ENCODE measurements at regions not wholly inside any gene's neighbourhood (a gene's known extent, or its start where the extent isn't known, plus 50 kb on each side); places are given as distances from the start of the nearest gene placed in this dataset.
"Not testable (repeated sequence)": the region's sequence is repeated elsewhere in the genome, so short reads cannot be mapped to it uniquely, and the experiment has no call there.

GRCh38 chr11:112624431-112624830 is 336.8 kb upstream of the NCAM1 start:
- peaks cover 0 to 13% of the 10 kb centered on the region in 2 experiments; a peak in 2 of 4 replicates for H3K4me1 ChIP-seq (ENCODE audit: control insufficient read depth in 1 of 2, insufficient read depth in 2 of 2, low read length in 2 of 2)
- DNase-seq (ENCODE audit: low read depth, low spot score) (no peak), ATAC-seq (no peak)
- no peak overlapping the region for H3K4me2 ChIP-seq (ENCODE audit: low read length)
- H3K9me3 ChIP-seq (ENCODE audit: control insufficient read depth in 1 of 2, insufficient read depth in 1 of 2, low read depth in 1 of 2, low read length in 2 of 2) = no peaks in the 10 kb centered on the region
- H3K27ac ChIP-seq (ENCODE audit: low read depth, low read length) = no peak overlapping the region
- intact Hi-C loops (cut with micrococcal nuclease) = no loop called here
- BruUV-seq (replicated peaks) = no TSS peak
- CTCF ChIA-PET = no interaction called here
- no peak overlapping the region for H3K4me3 ChIP-seq (replicated peaks in 1 of 2; ENCODE audit: low read depth in 1 of 2, low read length in 2 of 2)
- no peaks in the 10 kb centered on the region for H4K20me1 ChIP-seq (ENCODE audit: insufficient read depth)
- H2AFZ ChIP-seq (ENCODE audit: low read depth, low read length, poor library complexity, severe bottlenecking) = no peak overlapping the region
- peaks cover 23% of the 10 kb centered on the region; the same call in 1 of the 2 replicates for H3K27me3 ChIP-seq (ENCODE audit: insufficient read depth, low read length)
- no peak for TF ChIP-seq TCF7L2 (IDR thresholded peaks at IDR 0.05; ENCODE audit: borderline replicate concordance, extremely low read depth, insufficient read depth, insufficient read length)
- RAD21 ChIA-PET (ENCODE audit: low non-redundant PET in 1 of 2, low total read pairs in 2 of 2, uncharacterized antibody in 2 of 2, unreplicated experiment in 2 of 2) = no interaction called here
- H3K79me2 ChIP-seq (ENCODE audit: insufficient read depth, low read length) = no peaks in the 10 kb centered on the region
- no peaks in the 10 kb centered on the region for H3K36me3 ChIP-seq (ENCODE audit: control insufficient read depth in 1 of 2, insufficient read depth in 2 of 2, low read length in 2 of 2)
- H3K9me2 ChIP-seq (ENCODE audit: insufficient read depth) = no peaks in the 10 kb centered on the region
- POLR2A ChIA-PET = no interaction called here
- H3K9ac ChIP-seq (ENCODE audit: low read length) = no peak overlapping the region

DNA sequence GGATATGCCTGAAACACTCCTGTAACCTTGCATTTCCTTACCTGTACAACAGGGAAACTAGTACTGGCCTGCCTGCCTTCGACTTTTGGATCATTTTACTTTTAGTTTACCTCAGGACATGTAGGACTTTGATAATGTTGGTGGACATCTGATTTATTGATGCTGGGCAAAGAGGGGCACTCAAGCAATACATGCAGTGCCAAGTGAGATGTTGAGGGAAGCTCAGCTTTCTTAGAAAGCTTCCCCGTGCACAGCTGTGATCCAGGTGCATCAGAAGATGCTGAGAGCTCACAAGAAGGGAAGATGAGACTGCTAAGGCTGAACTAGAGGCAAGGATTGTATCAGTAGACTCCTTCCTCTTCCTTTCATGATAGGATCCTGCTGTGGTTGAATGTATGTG is 336.2 kb upstream of the NCAM1 start:
- BruUV-seq (replicated peaks); H4K20me1 ChIP-seq (ENCODE audit: insufficient read depth); intact Hi-C loops (cut with micrococcal nuclease); DNase-seq (ENCODE audit: low read depth, low spot score); H3K4me3 ChIP-seq (replicated peaks in 1 of 2; ENCODE audit: low read depth in 1 of 2, low read length in 2 of 2); H2AFZ ChIP-seq (ENCODE audit: low read depth, low read length, poor library complexity, severe bottlenecking); CTCF ChIA-PET; POLR2A ChIA-PET; H3K79me2 ChIP-seq (ENCODE audit: insufficient read depth, low read length); H3K27ac ChIP-seq (ENCODE audit: low read depth, low read length); ATAC-seq; H3K4me2 ChIP-seq (ENCODE audit: low read length); H3K9ac ChIP-seq (ENCODE audit: low read length); H3K9me2 ChIP-seq (ENCODE audit: insufficient read depth); RAD21 ChIA-PET (ENCODE audit: low non-redundant PET in 1 of 2, low total read pairs in 2 of 2, uncharacterized antibody in 2 of 2, unreplicated experiment in 2 of 2); H3K9me3 ChIP-seq (ENCODE audit: control insufficient read depth in 1 of 2, insufficient read depth in 1 of 2, low read depth in 1 of 2, low read length in 2 of 2); H3K36me3 ChIP-seq (ENCODE audit: control insufficient read depth in 1 of 2, insufficient read depth in 2 of 2, low read length in 2 of 2): not testable (repeated sequence)
- peaks cover 0 to 13% of the 10 kb centered on the region in 2 experiments; a peak in 2 of 4 replicates for H3K4me1 ChIP-seq (ENCODE audit: control insufficient read depth in 1 of 2, insufficient read depth in 2 of 2, low read length in 2 of 2)
- H3K27me3 ChIP-seq (ENCODE audit: insufficient read depth, low read length) = peaks cover 23% of the 10 kb centered on the region; the same call in 1 of the 2 replicates

DNA sequence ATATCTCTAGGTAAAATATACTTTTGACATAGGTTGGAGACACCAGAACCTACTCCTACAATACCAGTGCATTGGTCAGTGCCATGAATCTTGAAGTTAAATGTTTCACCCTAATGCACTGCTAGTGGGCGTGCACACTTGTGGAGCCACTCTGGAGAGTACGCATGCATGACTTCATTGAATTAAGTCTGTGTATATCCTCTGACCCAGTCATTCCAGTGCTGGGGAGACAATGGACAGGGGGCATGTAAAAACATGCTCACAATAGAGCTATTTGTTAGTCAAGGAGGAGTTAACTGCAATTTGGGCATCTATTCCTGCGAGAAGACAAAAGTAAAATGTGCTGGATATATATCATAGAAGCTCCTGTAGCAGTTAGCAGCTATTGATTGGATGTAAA is 335.4 kb upstream of the NCAM1 start:
- ChIA-PET POLR2A (interaction anchor here (1.0 kb wide), 1 partner anchor 13 kb away, joined by 3 read pairs; no protein-coding TSS in a partner anchor), CTCF (no interaction called here), RAD21 (ENCODE audit: low non-redundant PET in 1 of 2, low total read pairs in 2 of 2, uncharacterized antibody in 2 of 2, unreplicated experiment in 2 of 2) (no interaction called here)
- Histone ChIP-seq H3K9me2 (ENCODE audit: insufficient read depth) (no peaks in the 10 kb centered on the region), H3K9me3 (ENCODE audit: control insufficient read depth in 1 of 2, insufficient read depth in 1 of 2, low read depth in 1 of 2, low read length in 2 of 2) (no peaks in the 10 kb centered on the region), H3K4me3 (replicated peaks in 1 of 2; ENCODE audit: low read depth in 1 of 2, low read length in 2 of 2) (no peak overlapping the region), H3K4me2 (ENCODE audit: low read length) (no peak overlapping the region), H3K4me1 (ENCODE audit: control insufficient read depth in 1 of 2, insufficient read depth in 2 of 2, low read length in 2 of 2) (peaks cover 0 to 6% of the 10 kb centered on the region in 2 experiments; a peak in 2 of 4 replicates), H3K27me3 (ENCODE audit: insufficient read depth, low read length) (peaks cover 28% of the 10 kb centered on the region), H2AFZ (ENCODE audit: low read depth, low read length, poor library complexity, severe bottlenecking) (no peak overlapping the region), H3K9ac (ENCODE audit: low read length) (no peak overlapping the region), H3K27ac (ENCODE audit: low read depth, low read length) (no peak overlapping the region), H4K20me1 (ENCODE audit: insufficient read depth) (no peaks in the 10 kb centered on the region), H3K79me2 (ENCODE audit: insufficient read depth, low read length) (no peaks in the 10 kb centered on the region), H3K36me3 (ENCODE audit: control insufficient read depth in 1 of 2, insufficient read depth in 2 of 2, low read length in 2 of 2) (no peaks in the 10 kb centered on the region)
- no TSS peak for BruUV-seq (replicated peaks)
- ATAC-seq (no peak), DNase-seq (ENCODE audit: low read depth, low spot score) (no peak)
- intact Hi-C loops (cut with micrococcal nuclease) = no loop called here
- TF ChIP-seq CBX3 (IDR thresholded peaks at IDR 0.05; ENCODE audit: low read depth) (no peak), ZFX (IDR thresholded peaks at IDR 0.05) (no peak)
- TF ChIP-seq, protein P1, sequence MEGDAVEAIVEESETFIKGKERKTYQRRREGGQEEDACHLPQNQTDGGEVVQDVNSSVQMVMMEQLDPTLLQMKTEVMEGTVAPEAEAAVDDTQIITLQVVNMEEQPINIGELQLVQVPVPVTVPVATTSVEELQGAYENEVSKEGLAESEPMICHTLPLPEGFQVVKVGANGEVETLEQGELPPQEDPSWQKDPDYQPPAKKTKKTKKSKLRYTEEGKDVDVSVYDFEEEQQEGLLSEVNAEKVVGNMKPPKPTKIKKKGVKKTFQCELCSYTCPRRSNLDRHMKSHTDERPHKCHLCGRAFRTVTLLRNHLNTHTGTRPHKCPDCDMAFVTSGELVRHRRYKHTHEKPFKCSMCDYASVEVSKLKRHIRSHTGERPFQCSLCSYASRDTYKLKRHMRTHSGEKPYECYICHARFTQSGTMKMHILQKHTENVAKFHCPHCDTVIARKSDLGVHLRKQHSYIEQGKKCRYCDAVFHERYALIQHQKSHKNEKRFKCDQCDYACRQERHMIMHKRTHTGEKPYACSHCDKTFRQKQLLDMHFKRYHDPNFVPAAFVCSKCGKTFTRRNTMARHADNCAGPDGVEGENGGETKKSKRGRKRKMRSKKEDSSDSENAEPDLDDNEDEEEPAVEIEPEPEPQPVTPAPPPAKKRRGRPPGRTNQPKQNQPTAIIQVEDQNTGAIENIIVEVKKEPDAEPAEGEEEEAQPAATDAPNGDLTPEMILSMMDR (IDR thresholded peaks at IDR 0.05 in 2 of 3, conservative IDR thresholded peaks at IDR 0.05 in 1 of 3; ENCODE audit: borderline replicate concordance in 1 of 3, insufficient read depth in 1 of 3, low read depth in 2 of 3, low read length in 2 of 3) = no peak

Data from HCT116 (cell line).